A549 (cell line): ENCODE measurements at regions not wholly inside any gene's neighbourhood (a gene's known extent, or its start where the extent isn't known, plus 50 kb on each side); places are given as distances from the start of the nearest gene placed in this dataset.

Experiments
- ATAC-seq, 2 experiments: fragments of 200-7000 bp in 1 of 2; fragments of >200 bp in 1 of 2; cut with Nextera tagmentation in 1 of 2; cut with Tn5 transposase in 1 of 2; 3 replicates each; pipeline versions ENCODE4 v1.8.0 to v1.9.1; 2018 to 2020; ENCODE audit warnings: mild to moderate bottlenecking in 1 of 2, moderate library complexity in 1 of 2
- CTCF ChIA-PET: fragments of 300-600 bp; sonication (Branson Sonifier 250); formaldehyde crosslinking; extraction: SDS; loops from one replicate; lab custom pipeline; 2021; ENCODE audit warnings: antibody characterized with exemption, inconsistent platforms; lab: Yijun Ruan, JAX
- POLR2A ChIA-PET: fragments of 350-600 bp; formaldehyde crosslinking; extraction: SDS; loops from one replicate; lab custom pipeline; 2021; ENCODE audit warnings: antibody characterized with exemption, inconsistent platforms; lab: Yijun Ruan, JAX
- DNase-seq, 2 experiments: peaks; one replicate each; pipeline versions ENCODE4 v3.0.0 to v3.0.0-alpha.2; 2011 to 2016; ENCODE audit warnings: low read depth in 1 of 2, low spot score in 1 of 2
- FAIRE-seq: peaks from 2 replicates; lab custom pipeline; 2011; peaks lifted over from hg19 to GRCh38; lab: Jason Lieb, UNC
- H3K27ac ChIP-seq, 2 experiments: fragments of >200 bp; sonication (Bioruptor Twin); formaldehyde crosslinking; 3 replicates each; pipeline ENCODE4 v1.5.1; 2016 to 2017
- H3K4me1 ChIP-seq: fragments of >200 bp; sonication (Bioruptor Twin); formaldehyde crosslinking; 3 replicates; pipeline ENCODE4 v1.6.1; 2016
- H3K4me2 ChIP-seq: fragments of >200 bp; sonication (Bioruptor Twin); formaldehyde crosslinking; 3 replicates; pipeline ENCODE4 v1.6.1; 2016
- H3K4me3 ChIP-seq: fragments of >200 bp; sonication (Bioruptor Twin); formaldehyde crosslinking; 3 replicates; pipeline ENCODE4 v1.5.1; 2016
- H3K9me3 ChIP-seq: fragments of >200 bp; sonication (Bioruptor Twin); formaldehyde crosslinking; 3 replicates; pipeline ENCODE4 v1.6.1; 2016
- ATOH8 ChIP-seq: fragments of 250-450 bp; sonication (Bioruptor Pico); IDR thresholded peaks from 2 replicates; pipeline ENCODE4 v1.5.0; 2020; ENCODE audit warnings: low read depth, mild to moderate bottlenecking, moderate library complexity
- BHLHE40 ChIP-seq: IDR thresholded peaks from 2 replicates; pipeline ENCODE4 v1.6.1; 2012; ENCODE audit warnings: low read depth, low read length, inconsistent platforms
- CBX2 ChIP-seq: fragments of 200-600 bp; sonication (generic); IDR thresholded peaks from 2 replicates; pipeline ENCODE4 v1.6.1; 2016; ENCODE audit warnings: low read depth, mild to moderate bottlenecking, borderline replicate concordance
- CEBPB ChIP-seq, 2 experiments: fragments of >200 bp in 1 of 2; sonication (Bioruptor Twin) in 1 of 2; formaldehyde crosslinking in 1 of 2; IDR thresholded peaks; 2 replicates each; pipeline ENCODE4 v1.6.1; 2012 to 2016
- CTCF ChIP-seq: fragments of >200 bp; sonication (Bioruptor Twin); formaldehyde crosslinking; IDR thresholded peaks from 3 replicates; pipeline ENCODE4 v1.5.1; 2016
- E2F6 ChIP-seq: IDR thresholded peaks from 2 replicates; pipeline ENCODE4 v1.6.1; 2012; ENCODE audit warnings: low read depth, borderline replicate concordance
- EHMT2 ChIP-seq: fragments of 200-600 bp; sonication (generic); IDR thresholded peaks from 2 replicates; pipeline ENCODE4 v1.6.1; 2016; ENCODE audit warnings: antibody characterized with exemption, low read depth, mild to moderate bottlenecking, moderate library complexity
- ELK1 ChIP-seq: fragments of 150-350 bp; IDR thresholded peaks from 2 replicates; pipeline ENCODE4 v1.6.1; 2014; ENCODE audit warnings: low read depth, mild to moderate bottlenecking, low read length
- ESRRA ChIP-seq: fragments of 150-350 bp; IDR thresholded peaks from 2 replicates; pipeline ENCODE4 v1.6.1; 2014; ENCODE audit warnings: mild to moderate bottlenecking, low read length, borderline replicate concordance
- FOSL2 ChIP-seq, 2 experiments: fragments of 450-650 bp in 1 of 2; fragments of >200 bp in 1 of 2; sonication (Bioruptor Twin) in 1 of 2; formaldehyde crosslinking; IDR thresholded peaks; 2 replicates each; pipeline versions ENCODE4 v1.5.0 to v1.6.1; 2016 to 2020; ENCODE audit warnings: mild to moderate bottlenecking in 1 of 2, moderate library complexity in 1 of 2
- GATA3 ChIP-seq: IDR thresholded peaks from 2 replicates; pipeline ENCODE4 v1.6.1; 2012; ENCODE audit warnings: borderline replicate concordance
- HDAC2 ChIP-seq: fragments of 200-600 bp; sonication (generic); IDR thresholded peaks from 2 replicates; pipeline ENCODE4 v1.6.1; 2016
- HOXB13 ChIP-seq: fragments of 250-450 bp; sonication (Bioruptor Pico); IDR thresholded peaks from 2 replicates; pipeline ENCODE4 v1.5.0; 2020; ENCODE audit warnings: low read depth, mild to moderate bottlenecking, moderate library complexity
- HOXB5 ChIP-seq: fragments of 250-450 bp; sonication (Bioruptor Pico); IDR thresholded peaks from 2 replicates; pipeline ENCODE4 v1.5.0; 2020; ENCODE audit warnings: mild to moderate bottlenecking, moderate library complexity
- JUNB ChIP-seq: fragments of >200 bp; sonication (Bioruptor Twin); formaldehyde crosslinking; IDR thresholded peaks from 2 replicates; pipeline ENCODE4 v1.6.1; 2016
- MAZ ChIP-seq: fragments of 150-350 bp; IDR thresholded peaks from 2 replicates; pipeline ENCODE4 v1.6.1; 2014; ENCODE audit warnings: antibody characterized with exemption, low read depth, low read length, borderline replicate concordance
- NFE2L2 ChIP-seq: fragments of 150-350 bp; conservative IDR thresholded peaks from 2 replicates; pipeline ENCODE4 v1.6.1; 2014; ENCODE audit warnings: low read length
- REST ChIP-seq: fragments of 200-600 bp; sonication (generic); IDR thresholded peaks from 2 replicates; pipeline ENCODE4 v1.6.1; 2016; ENCODE audit warnings: antibody characterized with exemption, mild to moderate bottlenecking, moderate library complexity
- SREBF2 ChIP-seq: fragments of 450-650 bp; IDR thresholded peaks from 2 replicates; pipeline ENCODE4 v1.6.1; 2014; ENCODE audit warnings: mild to moderate bottlenecking, moderate library complexity
- TP53 ChIP-seq: fragments of 250-450 bp; sonication (Bioruptor Pico); IDR thresholded peaks from 2 replicates; pipeline ENCODE4 v1.5.0; 2021; ENCODE audit warnings: mild to moderate bottlenecking, moderate library complexity
- ZNF302 ChIP-seq: fragments of 250-450 bp; sonication (Bioruptor Pico); IDR thresholded peaks from 2 replicates; pipeline ENCODE4 v1.9.0; 2021; ENCODE audit warnings: inconsistent platforms, mild to moderate bottlenecking, moderate library complexity
- WGBS: methylation state at CpG from one replicate; pipeline ENCODE4 v1.1.6; 2017; ENCODE audit errors: missing lambda C conversion rate; 5-methylcytosine and 5-hydroxymethylcytosine counted together

- POLR2A ChIA-PET, result no interaction called here
- Histone ChIP-seq H3K4me3 (no peak overlapping the region), H3K27ac (no peak overlapping the region), H3K9me3 (no peaks in the 10 kb centered on the region; the same call in 2 of the 3 replicates), H3K4me2 (no peak overlapping the region), H3K4me1 (no peaks in the 10 kb centered on the region)
- DNase-seq (no peak), FAIRE-seq (no peak)
- 57% methylated on average over 15 of the region's 21 CpGs for WGBS
- no peak for TF ChIP-seq HDAC2
- no peak for TF ChIP-seq TP53 (CRISPR knock-in tag)
- TF ChIP-seq BHLHE40, result no peak
- TF ChIP-seq GATA3, result no peak
- no peak for TF ChIP-seq MAZ
- TF ChIP-seq CBX2, result no peak
- TF ChIP-seq CTCF, result no peak
- TF ChIP-seq CEBPB (IDR thresholded peaks at IDR 0.05), result no peak
- no peak for TF ChIP-seq HOXB5 (CRISPR knock-in tag)
- TF ChIP-seq, all 56 proteins: peak for 0
- CTCF ChIA-PET, result no interaction called here
- ATAC-seq, result no peak
These were observed 82.4 kb upstream of the ADAMTS2 start for GRCh38 chr5:179427676-179428056.

GRCh38 chr5:179427032-179427675, 81.9 kb upstream of the ADAMTS2 start:
- POLR2A ChIA-PET, result interaction anchor here (0.7 kb wide), 1 partner anchor 1156 kb away, joined by 3 read pairs; no protein-coding TSS in a partner anchor
- no peak; a peak in 1 of 6 replicates for ATAC-seq
- TF ChIP-seq HOXB13 (no peak), REST (no peak), JUNB (no peak), CEBPB (IDR thresholded peaks at IDR 0.05) (no peak), ESRRA (no peak), EHMT2 (no peak), FOSL2 (IDR thresholded peaks at IDR 0.05) (no peak), FOSL2 (CRISPR knock-in tag; IDR thresholded peaks at IDR 0.05) (no peak), GATA3 (no peak), SREBF2 (no peak), ATOH8 (CRISPR knock-in tag) (no peak), NFE2L2 (no peak), HOXB5 (CRISPR knock-in tag) (no peak), E2F6 (no peak), ELK1 (no peak), ZNF302 (CRISPR knock-in tag) (no peak)
- TF ChIP-seq, all 56 proteins: peak for 0
- FAIRE-seq (no peak), DNase-seq (no peak)
- CTCF ChIA-PET, result no interaction called here
- H3K4me1 ChIP-seq, result no peaks in the 10 kb centered on the region
- WGBS, result 36% methylated on average over 22 of the region's 28 CpGs
- H3K4me3 ChIP-seq, result no peak overlapping the region
- H3K9me3 ChIP-seq, result no peaks in the 10 kb centered on the region; the same call in 2 of the 3 replicates
- no peak overlapping the region for H3K27ac ChIP-seq
- no peak overlapping the region for H3K4me2 ChIP-seq
